OCI-LY7 (cell line): ENCODE measurements at regions not wholly inside any gene's neighbourhood (a gene's known extent, or its start where the extent isn't known, plus 50 kb on each side); places are given as distances from the start of the nearest gene placed in this dataset.

Source experiments
- CTCF ChIP-seq: fragments of 200-600 bp; sonication (generic); conservative IDR thresholded peaks from 2 replicates; pipeline ENCODE4 v1.5.1; 2014; ENCODE audit warnings: mild to moderate bottlenecking, antibody characterized with exemption, low read length, moderate library complexity, mixed read lengths
- EZH2phosphoT487 ChIP-seq: fragments of 200-600 bp; sonication (generic); IDR thresholded peaks from 2 replicates; pipeline ENCODE4 v1.6.1; 2018; ENCODE audit warnings: low read depth, borderline replicate concordance, mild to moderate bottlenecking, mixed run types, antibody characterized with exemption, low read length, moderate library complexity, mixed read lengths

DNA sequence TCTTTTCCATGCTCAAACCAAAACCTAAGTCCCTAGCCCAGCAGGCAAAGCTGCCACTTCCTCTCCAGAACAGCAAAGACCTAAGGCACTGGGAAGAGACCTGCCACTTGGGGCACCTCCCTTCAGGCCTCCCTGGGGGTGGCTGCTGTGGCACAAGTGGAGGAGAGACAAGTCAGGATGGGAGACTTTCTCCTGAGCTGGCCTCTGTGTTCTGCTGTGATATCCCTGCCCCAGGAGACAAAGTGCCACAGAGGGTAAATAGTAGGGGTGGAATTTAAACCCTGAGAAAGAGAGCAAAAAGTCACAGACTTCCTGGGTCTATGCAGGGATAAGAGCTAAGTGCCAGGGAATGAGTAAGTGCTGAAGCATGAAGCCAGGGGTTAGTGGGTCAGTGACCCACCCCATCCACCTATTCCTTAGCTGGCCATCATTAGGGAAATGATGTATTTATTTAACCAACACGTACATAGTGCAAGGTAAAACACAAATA is 84.2 kb downstream of the MRPL14 start:
- TF ChIP-seq CTCF = no peak
- no peak for TF ChIP-seq EZH2phosphoT487
